Common myeloid progenitor, CD34-positive (primary cell): ENCODE measurements at regions not wholly inside any gene's neighbourhood (a gene's known extent, or its start where the extent isn't known, plus 50 kb on each side); places are given as distances from the start of the nearest gene placed in this dataset.

Experiments used
- CTCF ChIA-PET: fragments of 350-600 bp; sonication (Branson Sonifier 250); formaldehyde crosslinking; loops from one replicate; lab custom pipeline; 2021; ENCODE audit warnings: antibody characterized with exemption; lab: Charles Lee
- POLR2A ChIA-PET: fragments of 350-600 bp; sonication (Branson Sonifier 250); formaldehyde crosslinking; loops from one replicate; lab custom pipeline; 2021; ENCODE audit warnings: antibody characterized with exemption; lab: Charles Lee
- DNase-seq, 3 donors: peaks; one replicate each; pipeline versions ENCODE4 v3.0.0 to v3.0.0-alpha.2; 2013
- H3K27ac ChIP-seq, 2 experiments: 1 replicate in 1 of 2; 2 replicates in 1 of 2; pipeline ENCODE4 v1.7.0; 2013; ENCODE audit warnings: inconsistent platforms in 2 of 2, low read length in 2 of 2, mild to moderate bottlenecking in 2 of 2, low read depth in 1 of 2, moderate library complexity in 1 of 2; ENCODE audit not compliant: severe bottlenecking in 2 of 2, insufficient read depth in 1 of 2, poor library complexity in 1 of 2
- H3K27me3 ChIP-seq, 5 experiments: replicated peaks in 2 of 5; 1 replicate in 3 of 5; 2 replicates in 2 of 5; pipeline versions ENCODE4 v1.6.1 to v1.7.0; 2013; ENCODE audit warnings: low read length in 4 of 5, mild to moderate bottlenecking in 2 of 5, moderate library complexity in 2 of 5, inconsistent platforms in 1 of 5; ENCODE audit not compliant: insufficient read depth in 5 of 5, control insufficient read depth in 4 of 5
- H3K36me3 ChIP-seq, 4 experiments: 1 replicate in 2 of 4; 2 replicates in 2 of 4; pipeline versions ENCODE4 v1.6.1 to v1.7.0; 2013; ENCODE audit warnings: low read length in 3 of 4, control low read depth in 1 of 4, mild to moderate bottlenecking in 1 of 4; ENCODE audit not compliant: control insufficient read depth in 4 of 4, insufficient read depth in 4 of 4
- H3K4me1 ChIP-seq, 4 experiments: 1 replicate in 3 of 4; 2 replicates in 1 of 4; pipeline versions ENCODE4 v1.6.1 to v1.7.1; 2013; ENCODE audit warnings: low read length in 3 of 4, mild to moderate bottlenecking in 3 of 4, control low read depth in 1 of 4, inconsistent platforms in 1 of 4, moderate library complexity in 1 of 4; ENCODE audit not compliant: control insufficient read depth in 4 of 4, insufficient read depth in 4 of 4; ENCODE audit errors: control extremely low read depth in 1 of 4
- H3K4me3 ChIP-seq, 7 experiments: 1 replicate in 4 of 7; 2 replicates in 3 of 7; pipeline versions ENCODE4 v1.5.1 to v1.7.0; 2013; ENCODE audit warnings: mild to moderate bottlenecking in 7 of 7, low read length in 6 of 7, moderate library complexity in 6 of 7, inconsistent platforms in 2 of 7, low read depth in 2 of 7, control low read depth in 1 of 7; ENCODE audit not compliant: insufficient read depth in 4 of 7, control insufficient read depth in 1 of 7; ENCODE audit errors: extremely low read depth in 1 of 7
- H3K9me3 ChIP-seq, 5 experiments: 1 replicate in 4 of 5; 2 replicates in 1 of 5; pipeline versions ENCODE4 v1.6.1 to v1.7.1; 2013; ENCODE audit warnings: low read length in 4 of 5, mild to moderate bottlenecking in 2 of 5, inconsistent platforms in 1 of 5, low read depth in 1 of 5, moderate library complexity in 1 of 5; ENCODE audit not compliant: control insufficient read depth in 4 of 5, insufficient read depth in 2 of 5; ENCODE audit errors: control extremely low read depth in 1 of 5
- WGBS: methylation state at CpG from one replicate; pipeline ENCODE4 v1.1.5; 2013; ENCODE audit not compliant: insufficient coverage; 5-methylcytosine and 5-hydroxymethylcytosine counted together

DNA sequence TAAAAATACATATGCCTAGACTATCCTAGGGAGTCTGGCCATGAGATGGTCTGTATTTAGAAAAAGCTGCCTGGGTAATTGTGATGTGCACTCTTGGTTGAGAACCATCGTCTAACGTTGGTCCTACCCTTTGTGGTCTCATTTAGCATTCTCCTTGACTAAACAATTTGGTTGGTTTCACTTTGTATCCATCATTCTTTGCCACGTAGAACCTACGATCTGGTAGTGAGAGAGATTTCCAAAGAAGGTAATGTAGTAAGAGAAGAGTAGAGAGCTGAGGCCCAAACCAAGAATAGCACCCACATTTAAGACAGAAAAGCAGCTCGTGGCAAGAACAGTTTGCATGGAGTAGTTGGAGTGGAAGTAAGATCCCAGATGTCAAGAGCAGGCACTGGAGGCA lies 219.8 kb downstream of the TMEM200A start:
- CTCF ChIA-PET: interaction anchor here (1.1 to 1.6 kb wide), 5 partner anchors 9 to 218 kb away, joined by 3 to 4 read pairs (median 4); no protein-coding TSS in a partner anchor
- POLR2A ChIA-PET: no interaction called here
- 82% methylated on average over 3 of the region's 5 CpGs for WGBS

DNA sequence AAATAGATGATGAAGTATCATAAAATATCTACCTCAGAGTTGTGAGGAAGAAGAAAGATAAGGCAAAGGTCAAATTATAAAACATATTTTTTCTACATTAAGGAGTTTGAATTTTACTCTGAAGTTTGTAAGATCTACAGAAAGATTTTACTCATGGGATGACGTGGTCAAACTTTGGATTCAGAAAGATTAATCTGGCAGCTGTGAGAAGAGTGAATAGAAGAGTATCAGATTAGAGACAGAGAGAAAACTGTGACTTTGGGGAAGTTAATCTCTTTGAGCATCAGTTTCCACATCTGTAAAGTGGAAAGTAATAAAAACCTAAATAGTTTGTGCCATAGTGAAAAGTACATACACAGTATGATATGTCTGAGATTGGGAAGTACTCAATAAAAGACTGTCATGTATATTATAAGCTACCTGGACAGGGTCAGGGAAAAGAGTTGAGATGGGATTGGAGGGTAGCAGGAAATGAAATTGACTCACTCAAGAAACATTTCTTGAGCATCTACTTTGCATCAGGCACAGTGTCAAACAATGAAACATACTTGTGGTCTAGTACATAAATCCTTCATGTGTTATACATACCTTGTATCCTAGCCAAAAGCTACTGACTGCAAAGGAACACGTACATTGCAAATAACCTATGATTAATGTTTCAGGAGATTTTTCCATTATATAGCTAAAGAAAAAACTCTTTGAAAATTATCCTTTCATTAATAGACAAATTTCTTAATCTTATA lies 222.1 kb downstream of the TMEM200A start:
- POLR2A ChIA-PET: no interaction called here
- CTCF ChIA-PET: interaction anchor here (3.1 kb wide), 1 partner anchor 11 kb away, joined by 9 read pairs; no protein-coding TSS in a partner anchor
- no CpG with 5 or more reads among the region's 2 CpGs for WGBS

More for the DNA sequence above, 219.8 kb downstream of the TMEM200A start:
- H3K36me3 ChIP-seq: no peaks in the 10 kb centered on the region
- no peak for DNase-seq
- no peaks in the 10 kb centered on the region for H3K4me1 ChIP-seq
- no peak overlapping the region for H3K27ac ChIP-seq
- H3K9me3 ChIP-seq: no peaks in the 10 kb centered on the region
- H3K27me3 ChIP-seq: no peaks in the 10 kb centered on the region
- H3K4me3 ChIP-seq: no peak overlapping the region

GRCh38 chr6:130593200-130593599 lies 227.4 kb downstream of the TMEM200A start:
- POLR2A ChIA-PET: no interaction called here
- no CpG with 5 or more reads among the region's 1 CpG for WGBS
- CTCF ChIA-PET: no interaction called here

More for the DNA sequence above, 222.1 kb downstream of the TMEM200A start:
- Histone ChIP-seq H3K4me3 (no peak overlapping the region), H3K36me3 (no peaks in the 10 kb centered on the region), H3K27ac (no peak overlapping the region), H3K27me3 (no peaks in the 10 kb centered on the region), H3K9me3 (peaks cover 0 to 7% (median 2%) of the 10 kb centered on the region in 5 experiments), H3K4me1 (no peaks in the 10 kb centered on the region)
- no peak for DNase-seq

GRCh38 chr6:130593948-130594347 lies 228.1 kb downstream of the TMEM200A start:
- DNase-seq: no peak
- ChIA-PET POLR2A (no interaction called here), CTCF (interaction anchor here (1.0 kb wide), 1 partner anchor 9 kb away, joined by 4 read pairs; no protein-coding TSS in a partner anchor)
- H3K27ac ChIP-seq: no peak overlapping the region
- no CpG with 5 or more reads among the region's 3 CpGs for WGBS
- H3K9me3 ChIP-seq: peaks cover 0 to 7% (median 2%) of the 10 kb centered on the region in 5 experiments
- no peaks in the 10 kb centered on the region for H3K36me3 ChIP-seq
- no peaks in the 10 kb centered on the region for H3K4me1 ChIP-seq
- H3K27me3 ChIP-seq: no peaks in the 10 kb centered on the region
- no peak overlapping the region for H3K4me3 ChIP-seq

More at GRCh38 chr6:130593200-130593599, 227.4 kb downstream of the TMEM200A start:
- H3K4me3 ChIP-seq: no peak overlapping the region
- no peak overlapping the region for H3K27ac ChIP-seq
- H3K36me3 ChIP-seq: no peaks in the 10 kb centered on the region
- H3K9me3 ChIP-seq: peaks cover 0 to 7% (median 2%) of the 10 kb centered on the region in 5 experiments
- no peaks in the 10 kb centered on the region for H3K27me3 ChIP-seq
- H3K4me1 ChIP-seq: no peaks in the 10 kb centered on the region
- no peak for DNase-seq

- no peaks in the 10 kb centered on the region for H3K27me3 ChIP-seq
- no peak overlapping the region for H3K27ac ChIP-seq
- ChIA-PET POLR2A (interaction anchor here (0.8 kb wide), 1 partner anchor 31 kb away, joined by 3 read pairs; no protein-coding TSS in a partner anchor), CTCF (interaction anchor here (0.7 to 2.8 kb wide), 5 partner anchors 11 to 72 kb away, joined by 3 to 9 read pairs (median 3); no protein-coding TSS in a partner anchor)
- no peaks in the 10 kb centered on the region for H3K36me3 ChIP-seq
- DNase-seq: no peak
- H3K4me1 ChIP-seq: peaks cover 0 to 27% (median 14%) of the 10 kb centered on the region in 4 experiments
- no CpG with 5 or more reads among the region's 2 CpGs for WGBS
- no peaks in the 10 kb centered on the region for H3K9me3 ChIP-seq
- H3K4me3 ChIP-seq: no peak overlapping the region
These were observed 228.9 kb upstream of the SMLR1 start for GRCh38 chr6:130598021-130598989.

DNA sequence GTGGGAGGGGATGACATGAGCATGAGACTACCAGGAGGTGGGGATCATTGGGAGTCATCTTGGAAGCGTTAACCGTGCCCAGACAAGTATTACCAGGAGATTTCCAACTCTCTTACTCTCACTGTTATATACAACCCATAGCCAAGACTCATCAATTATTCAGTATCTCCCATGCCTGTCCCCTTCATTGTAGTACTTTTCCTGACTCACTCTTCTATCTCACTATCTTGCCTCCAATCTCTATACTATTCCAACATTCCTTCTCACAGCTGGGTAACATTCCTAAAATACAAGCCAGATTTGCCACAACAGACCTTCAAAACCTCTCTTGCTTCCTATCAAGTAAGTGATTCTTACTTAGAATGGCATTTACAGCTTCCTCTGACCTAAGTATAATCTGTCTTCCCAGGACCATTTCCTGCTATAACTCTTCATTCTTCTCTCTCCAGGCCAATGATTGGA lies 226.3 kb upstream of the SMLR1 start:
- ChIA-PET POLR2A (no interaction called here), CTCF (no interaction called here)
- H3K27ac ChIP-seq: no peak overlapping the region
- no peak overlapping the region for H3K4me3 ChIP-seq
- peaks cover 0 to 37% (median 18%) of the 10 kb centered on the region in 4 experiments for H3K4me1 ChIP-seq
- no peak for DNase-seq
- H3K9me3 ChIP-seq: no peaks in the 10 kb centered on the region
- 100% methylated on average over 2 of the region's 2 CpGs for WGBS
- H3K36me3 ChIP-seq: no peaks in the 10 kb centered on the region
- H3K27me3 ChIP-seq: no peaks in the 10 kb centered on the region
